ENCODE measurements at regions not wholly inside any gene's neighbourhood (a gene's known extent, or its start where the extent isn't known, plus 50 kb on each side); places are given as distances from the start of the nearest gene placed in this dataset.
"Not testable (repeated sequence)": the region's sequence is repeated elsewhere in the genome, so short reads cannot be mapped to it uniquely, and the experiment has no call there.

DNA sequence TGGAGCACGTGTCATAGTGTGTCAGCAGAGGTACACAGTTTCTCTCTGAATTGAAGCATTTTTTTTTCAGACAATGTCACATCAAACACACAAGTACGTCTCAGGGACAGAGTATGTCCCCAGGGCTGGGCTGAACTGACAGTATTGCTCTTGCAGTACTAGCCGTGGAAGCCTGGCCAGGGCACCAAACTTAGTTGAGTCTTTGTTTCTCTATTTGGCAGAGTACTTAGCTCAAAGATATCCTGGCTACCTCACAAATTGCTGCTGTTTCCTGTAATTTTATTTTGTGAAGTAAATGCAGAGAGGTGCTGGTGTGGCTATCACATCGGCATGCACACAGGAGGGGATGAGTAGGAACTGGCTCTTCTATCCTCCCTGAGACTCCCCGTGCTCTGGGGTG lies 691.6 kb upstream of the HS6ST1 start:
- in situ Hi-C loops (cut with MboI; ENCODE audit: low sequenced_read_pairs): no loop called here

DNA sequence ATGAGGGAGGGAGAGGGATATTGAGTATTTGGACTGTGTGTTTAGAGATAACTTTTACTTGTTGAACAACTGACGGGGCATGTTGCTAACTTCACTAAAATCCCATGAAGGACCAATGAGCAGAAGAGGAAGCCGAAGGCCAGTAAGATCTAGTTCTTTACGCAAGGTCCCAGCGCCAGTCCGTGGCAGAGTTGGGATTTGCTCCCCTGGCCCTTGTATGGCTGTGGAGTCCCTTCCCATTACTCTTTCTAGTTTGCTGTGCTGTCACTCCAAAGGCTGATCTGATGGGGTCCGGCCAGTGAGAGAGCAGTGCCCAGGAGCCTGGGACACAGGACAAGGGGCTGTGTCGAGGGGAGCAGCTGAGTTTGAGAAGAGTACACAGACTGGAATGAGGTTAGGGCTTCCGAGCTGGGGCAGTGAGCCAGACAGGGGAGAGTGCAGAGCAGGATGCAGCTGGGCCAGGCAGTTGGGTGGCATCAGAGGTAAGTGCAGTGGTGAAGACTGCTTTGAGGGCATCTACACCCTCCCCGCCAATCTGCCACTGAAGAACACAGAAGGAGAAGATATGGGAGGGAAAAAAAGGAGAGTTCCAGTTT lies 692.9 kb upstream of the HS6ST1 start:
- in situ Hi-C loops (cut with MboI; ENCODE audit: low sequenced_read_pairs): no loop called here

DNA sequence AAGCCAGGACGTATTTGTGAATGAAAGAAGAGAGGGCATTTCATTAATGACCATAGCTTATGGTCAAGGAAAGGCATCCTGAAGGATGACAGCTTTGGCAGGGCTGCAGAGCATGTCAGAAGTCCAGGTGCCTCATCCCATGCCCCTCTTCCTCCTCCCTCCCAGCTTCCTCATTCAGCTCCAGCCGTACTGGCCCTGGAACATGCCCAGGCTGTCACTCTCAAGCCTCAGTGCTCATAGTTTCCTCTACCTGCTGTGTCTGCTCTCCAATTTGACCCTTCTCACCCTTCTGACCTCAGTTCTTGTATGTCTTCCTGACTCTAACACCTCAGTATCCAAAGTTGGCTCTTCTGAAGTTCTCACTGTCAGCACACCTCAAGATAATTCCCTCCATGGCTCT lies 695.8 kb upstream of the HS6ST1 start:
- in situ Hi-C loops (cut with MboI; ENCODE audit: low sequenced_read_pairs): no loop called here

DNA sequence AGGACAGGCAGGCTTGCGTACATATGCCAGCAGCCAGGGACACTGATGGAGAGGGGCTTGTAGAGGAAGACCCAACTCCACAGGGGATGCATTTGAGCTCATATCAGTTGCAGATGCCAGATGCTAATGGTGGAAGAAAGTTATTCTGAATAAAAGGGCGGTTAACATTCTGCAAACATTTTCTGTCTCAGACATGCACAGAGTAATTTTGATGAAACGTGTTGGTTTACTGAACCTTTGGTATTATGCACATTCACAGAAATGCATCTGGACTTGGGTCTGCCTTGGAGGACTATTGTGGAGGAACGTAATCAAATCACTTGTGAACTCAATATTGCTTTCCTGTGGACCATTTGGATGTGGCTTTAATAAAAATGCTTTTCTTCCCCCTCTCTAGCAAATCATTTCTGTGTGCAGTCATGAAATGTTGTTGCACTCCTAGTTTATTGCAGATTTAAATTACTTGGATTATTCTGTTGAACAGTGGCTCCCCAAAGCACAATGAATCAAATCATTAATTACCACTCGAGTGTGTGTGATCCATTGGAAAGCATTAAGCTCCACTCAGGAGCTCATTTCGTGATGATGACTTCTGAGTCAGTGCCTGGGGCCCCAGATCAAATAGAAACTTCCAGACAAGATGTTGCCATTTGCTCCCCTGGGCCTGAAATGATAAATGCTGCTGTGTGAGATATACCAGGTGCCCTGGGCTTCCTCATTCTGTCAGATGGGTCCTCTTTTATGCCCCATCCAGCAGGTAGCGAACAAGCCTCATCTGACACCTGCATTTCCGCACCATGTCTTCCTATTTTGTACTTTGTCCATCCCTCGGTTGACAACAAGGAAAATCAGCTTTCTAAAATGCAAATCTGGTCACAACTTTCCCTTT lies 697.0 kb upstream of the HS6ST1 start:
- in situ Hi-C loops (cut with MboI; ENCODE audit: low sequenced_read_pairs): no loop called here

DNA sequence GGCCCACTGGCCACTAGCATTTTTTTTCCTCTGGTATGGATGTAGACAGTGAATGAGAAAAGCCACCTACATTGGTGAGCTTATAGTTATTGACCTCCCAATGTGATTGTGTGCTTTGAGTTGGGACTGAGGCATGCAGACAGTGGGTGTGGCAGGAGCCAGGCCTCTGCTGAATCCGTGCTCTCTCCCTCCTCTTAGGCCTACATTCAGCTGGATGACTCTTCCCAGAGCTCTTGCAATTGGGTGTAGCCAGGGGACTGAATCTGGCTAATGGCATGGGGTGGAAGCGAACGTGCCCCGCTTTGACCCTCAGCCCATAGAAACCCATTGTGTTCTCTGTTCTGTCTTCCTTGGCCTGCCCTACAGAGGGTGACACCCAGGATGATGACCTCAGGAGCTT lies 698.3 kb upstream of the HS6ST1 start:
- in situ Hi-C loops (cut with MboI; ENCODE audit: low sequenced_read_pairs): no loop called here

DNA sequence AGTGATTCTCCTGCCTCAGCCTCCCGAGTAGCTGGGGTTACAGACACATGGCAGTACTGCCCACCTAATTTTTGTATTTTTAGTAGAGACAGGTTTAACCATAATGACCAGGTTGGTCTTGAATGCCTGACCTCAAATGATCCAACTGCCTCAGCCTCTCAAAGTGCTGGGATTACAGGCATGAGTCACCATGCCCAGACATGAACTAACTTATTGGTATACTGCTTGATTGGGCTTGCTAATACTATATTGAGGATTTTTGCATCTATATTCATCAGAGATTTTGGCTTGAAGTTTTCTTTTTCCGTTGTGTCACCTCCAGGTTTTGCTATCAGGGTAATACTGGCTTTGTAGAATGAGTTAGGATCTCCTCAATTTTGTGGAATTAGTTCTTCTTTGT lies 706.1 kb upstream of the HS6ST1 start:
- in situ Hi-C loops (cut with MboI; ENCODE audit: low sequenced_read_pairs): no loop called here

DNA sequence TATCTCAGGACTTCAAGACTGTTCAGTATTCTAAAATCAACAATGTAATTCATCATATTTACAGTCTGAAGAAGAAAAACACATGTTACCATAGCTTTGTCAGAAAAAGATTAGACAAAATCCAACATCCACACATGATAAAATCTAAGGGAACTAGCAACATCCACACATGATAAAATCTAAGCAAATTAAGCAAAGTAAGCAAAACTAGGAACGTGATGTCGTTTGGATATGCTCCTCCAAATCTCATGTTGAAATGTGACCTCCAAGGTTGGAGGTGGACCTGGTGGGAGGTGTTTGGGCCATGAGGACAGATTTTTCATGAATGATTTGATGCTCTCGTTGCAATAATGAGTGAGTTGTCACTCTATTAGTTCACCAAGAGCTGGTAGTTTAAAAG lies 717.3 kb upstream of the HS6ST1 start:
- in situ Hi-C loops (cut with MboI; ENCODE audit: low sequenced_read_pairs): no loop called here

DNA sequence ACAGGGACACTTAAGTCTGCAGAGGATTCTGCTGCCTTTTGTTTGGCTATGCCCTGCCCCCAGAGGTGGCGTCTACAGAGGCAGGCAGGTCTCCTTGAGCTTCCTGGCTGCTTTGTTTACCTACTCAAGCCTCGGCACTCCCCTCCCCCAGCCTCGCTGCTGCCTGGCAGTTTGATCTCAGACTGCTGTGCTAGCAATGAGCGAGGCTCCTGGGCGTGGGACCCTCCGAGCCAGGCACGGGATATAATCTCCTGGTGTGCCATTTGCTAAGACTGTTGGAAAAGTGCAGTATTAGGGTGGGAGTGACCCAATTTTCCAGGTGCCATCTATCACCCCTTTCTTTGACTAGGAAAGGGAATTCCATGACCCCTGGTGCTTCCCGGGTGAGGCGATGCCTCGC lies 725.0 kb upstream of the HS6ST1 start:
- in situ Hi-C loops (cut with MboI; ENCODE audit: low sequenced_read_pairs): not testable (repeated sequence)

DNA sequence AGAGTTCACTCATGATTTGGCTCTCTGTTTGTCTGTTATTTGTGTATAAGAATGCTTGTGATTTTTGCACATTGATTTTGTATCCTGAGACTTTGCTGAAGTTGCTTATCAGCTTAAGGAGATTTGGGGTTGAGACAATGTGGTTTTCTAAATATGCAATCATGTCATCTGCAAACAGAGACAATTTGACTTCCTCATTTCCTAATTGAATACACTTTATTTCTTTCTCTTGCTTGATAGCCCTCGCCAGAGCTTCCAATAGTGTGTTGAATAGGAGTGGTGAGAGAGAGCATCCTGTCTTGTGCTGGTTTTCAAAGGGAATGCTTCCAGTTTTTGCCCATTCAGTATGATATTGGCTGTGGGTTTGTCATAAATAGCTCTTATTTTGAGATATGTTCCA lies 727.8 kb upstream of the HS6ST1 start:
- in situ Hi-C loops (cut with MboI; ENCODE audit: low sequenced_read_pairs): not testable (repeated sequence)

DNA sequence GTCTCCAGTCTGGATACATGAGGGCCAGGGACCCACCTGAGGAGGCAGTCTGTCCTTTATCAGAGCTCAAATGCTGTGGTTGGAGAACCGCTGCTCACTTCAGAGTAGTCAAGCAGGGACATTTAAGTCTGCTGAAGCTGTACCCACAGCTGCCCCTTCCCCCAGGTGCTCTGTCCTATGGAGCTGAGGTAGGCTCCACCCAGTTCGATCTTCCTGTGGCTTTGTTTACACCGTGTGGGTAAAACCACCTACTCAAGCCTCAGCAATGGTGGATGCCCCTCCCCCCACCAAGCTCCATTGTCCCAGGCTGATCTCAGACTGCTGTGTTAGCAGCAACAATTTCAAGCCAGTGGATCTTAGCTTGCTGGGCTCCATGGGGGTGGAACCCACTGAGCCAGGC lies 731.4 kb upstream of the HS6ST1 start:
- in situ Hi-C loops (cut with MboI; ENCODE audit: low sequenced_read_pairs): no loop called here

DNA sequence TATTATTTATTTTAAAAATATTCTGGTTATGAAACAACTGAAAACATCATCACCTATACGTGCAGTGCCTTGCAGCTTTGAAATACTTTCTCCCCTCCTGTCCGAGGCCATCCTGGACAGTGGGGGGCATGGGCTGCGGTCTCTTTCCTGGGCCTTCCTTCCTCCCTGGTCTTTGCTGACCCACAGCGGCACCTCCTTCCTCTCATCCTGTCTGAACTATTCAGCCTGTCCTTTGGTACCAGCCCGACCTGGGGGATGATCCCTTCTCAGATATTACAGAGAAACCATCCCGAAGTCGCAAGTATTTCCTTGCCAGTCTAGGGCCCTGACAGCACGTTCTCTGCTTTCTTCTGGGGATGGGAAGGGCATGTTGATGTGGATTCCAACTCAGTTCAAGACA lies 736.6 kb upstream of the HS6ST1 start:
- in situ Hi-C loops (cut with MboI; ENCODE audit: low sequenced_read_pairs): no loop called here

DNA sequence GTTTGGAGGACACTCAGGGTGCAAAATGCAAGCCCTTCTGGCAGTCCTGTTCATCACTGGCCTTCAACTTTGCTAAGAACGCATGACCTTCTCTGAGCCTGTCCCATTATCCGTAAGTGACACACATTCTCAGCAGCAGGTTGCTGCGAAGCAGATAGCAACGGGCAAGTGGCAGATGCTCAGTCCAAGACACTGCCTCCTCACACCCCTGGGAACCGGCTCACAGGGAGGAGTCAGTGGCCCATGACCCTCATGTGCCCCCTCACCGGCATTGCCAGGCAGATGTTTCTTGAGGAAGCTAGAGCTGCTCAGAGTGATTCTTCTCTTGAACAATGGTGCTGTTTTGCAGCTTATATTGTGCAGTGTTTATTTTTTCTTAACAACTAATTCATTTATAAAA lies 737.2 kb upstream of the HS6ST1 start:
- in situ Hi-C loops (cut with MboI; ENCODE audit: low sequenced_read_pairs): no loop called here

DNA sequence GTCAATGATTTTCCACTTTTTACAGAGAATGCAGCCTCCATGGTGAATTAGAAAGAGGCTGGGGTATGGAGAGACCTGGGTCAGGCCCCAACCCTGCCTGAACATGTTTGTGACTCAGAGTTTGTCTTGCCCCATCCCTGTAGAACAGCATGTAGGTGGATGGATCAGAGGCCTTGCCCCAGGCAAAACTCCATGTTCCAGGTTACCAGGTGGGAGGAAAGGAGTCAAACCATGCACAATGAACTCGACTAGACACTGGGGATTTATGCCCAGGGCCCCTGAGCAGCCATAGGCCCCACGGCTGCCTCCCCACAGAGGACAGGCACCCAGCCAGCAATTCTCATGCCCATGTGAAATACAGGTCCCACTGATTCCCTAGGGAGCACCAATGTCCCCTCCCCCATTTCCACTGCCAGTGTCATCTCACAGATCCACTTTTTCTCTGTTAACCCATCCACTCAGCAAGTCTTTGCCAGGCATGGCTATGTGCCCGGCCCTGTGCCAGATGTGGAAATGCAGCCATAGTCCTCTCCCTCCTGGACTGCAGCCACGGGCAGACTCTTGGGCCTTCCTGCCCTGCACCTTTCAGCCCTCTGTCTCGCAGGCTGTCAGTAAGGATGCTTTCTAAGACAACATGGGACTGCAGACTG lies 737.8 kb upstream of the HS6ST1 start:
- in situ Hi-C loops (cut with MboI; ENCODE audit: low sequenced_read_pairs): no loop called here

DNA sequence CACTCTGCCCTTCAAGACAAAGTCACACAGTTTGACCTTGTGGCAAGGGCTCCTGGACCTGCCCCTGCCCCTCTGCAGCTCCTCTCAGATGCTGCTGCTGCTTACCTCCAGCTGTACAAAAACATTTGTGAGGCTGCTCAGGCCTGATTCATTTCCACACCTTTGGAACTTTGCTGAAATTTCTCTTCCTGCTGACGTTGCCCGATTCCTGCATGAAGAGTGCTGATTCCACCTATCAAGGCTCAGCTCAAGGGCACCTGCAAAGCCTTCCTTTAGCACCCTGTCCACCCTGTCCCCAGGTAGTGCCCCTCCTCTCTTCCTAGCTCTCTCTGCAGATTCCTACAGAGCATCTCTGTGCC lies 738.3 kb upstream of the HS6ST1 start:
- in situ Hi-C loops (cut with MboI; ENCODE audit: low sequenced_read_pairs): no loop called here

DNA sequence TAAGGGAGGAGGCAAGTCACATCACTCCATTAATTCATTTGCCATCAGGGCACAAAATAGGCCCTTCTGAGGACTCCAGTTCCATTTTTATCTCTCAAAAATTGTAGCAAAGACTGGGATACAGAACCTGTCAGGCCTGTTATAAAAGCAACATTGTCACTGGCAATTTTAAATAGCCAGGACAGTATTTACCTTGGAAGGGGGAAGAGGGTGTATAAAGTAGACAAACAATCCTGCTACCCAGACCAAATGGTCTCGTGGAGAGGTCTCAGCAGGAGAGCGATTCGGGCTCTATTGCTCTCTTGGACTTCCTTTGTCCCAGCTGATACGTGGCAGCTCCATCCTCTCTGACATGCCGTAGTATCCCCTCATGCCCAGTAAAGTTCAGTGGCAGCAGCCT lies 740.3 kb upstream of the HS6ST1 start:
- in situ Hi-C loops (cut with MboI; ENCODE audit: low sequenced_read_pairs): no loop called here

DNA sequence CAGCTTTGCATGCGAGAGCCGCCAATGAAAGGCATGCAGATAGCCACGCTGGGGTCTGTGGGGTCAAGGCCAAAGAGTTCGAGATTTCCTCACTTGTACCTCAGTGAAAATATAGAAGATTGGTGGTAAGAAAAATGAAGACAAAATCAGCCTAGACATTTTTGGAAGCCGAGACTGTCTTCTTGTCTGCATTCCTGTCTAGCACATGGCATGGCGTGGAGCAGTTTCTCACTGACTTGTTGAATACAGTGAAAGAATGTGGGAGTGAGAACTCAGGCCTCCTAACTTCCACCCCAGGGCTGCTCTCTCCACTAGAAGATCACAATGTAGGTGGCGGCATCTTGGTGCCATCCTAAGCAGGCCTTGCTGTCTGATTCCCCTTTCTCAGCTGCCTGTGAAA lies 740.8 kb upstream of the HS6ST1 start:
- in situ Hi-C loops (cut with MboI; ENCODE audit: low sequenced_read_pairs): no loop called here

DNA sequence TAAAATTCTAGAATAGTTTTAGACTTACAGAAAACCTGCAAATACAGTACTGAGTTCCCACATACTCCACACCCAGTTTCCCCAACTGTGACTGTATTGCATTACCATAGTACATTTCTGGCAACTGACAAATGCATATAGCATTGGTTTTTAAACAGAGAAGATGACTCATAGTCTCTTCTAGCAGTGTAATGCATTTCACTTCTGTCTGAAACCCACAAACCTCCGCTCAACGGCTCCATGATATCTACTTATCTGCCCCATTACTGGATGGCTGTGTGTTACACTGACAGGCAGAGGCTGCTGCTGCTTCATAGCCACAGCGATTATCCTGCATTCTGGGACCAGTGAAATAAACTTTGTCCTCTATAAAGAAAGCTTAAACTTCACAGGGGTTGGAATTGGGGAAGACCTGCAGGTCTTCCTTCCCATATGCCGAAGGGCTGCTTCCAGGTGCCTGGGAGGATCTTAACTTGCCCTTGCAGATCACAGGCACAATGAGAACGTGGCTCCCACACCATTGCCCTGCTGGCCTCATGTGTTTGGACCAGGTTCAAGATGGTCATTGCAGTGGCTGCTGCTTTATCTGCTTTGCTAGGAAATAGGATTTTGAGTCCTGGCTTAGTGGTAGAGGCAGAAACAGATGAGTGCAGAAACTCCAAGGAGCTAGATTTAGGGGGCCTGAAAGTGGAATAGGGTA lies 742.6 kb upstream of the HS6ST1 start:
- in situ Hi-C loops (cut with MboI; ENCODE audit: low sequenced_read_pairs): no loop called here

DNA sequence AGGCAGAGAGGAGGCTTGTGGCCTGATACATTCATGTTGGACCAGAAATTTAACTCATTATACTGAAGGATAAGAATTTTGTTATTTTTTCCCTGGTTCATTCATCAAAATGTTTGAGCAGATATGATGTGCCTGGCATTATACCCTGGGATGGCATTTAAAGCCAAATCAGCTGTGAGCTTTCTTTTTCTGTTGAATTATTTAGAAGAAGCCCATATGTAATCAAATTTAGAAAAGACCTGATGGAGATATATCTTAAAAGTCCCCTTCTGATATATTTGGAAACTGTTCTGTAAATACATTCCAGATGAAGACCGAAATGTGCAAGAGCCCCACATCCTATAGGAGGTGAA lies 743.1 kb upstream of the HS6ST1 start:
- in situ Hi-C loops (cut with MboI; ENCODE audit: low sequenced_read_pairs): no loop called here

DNA sequence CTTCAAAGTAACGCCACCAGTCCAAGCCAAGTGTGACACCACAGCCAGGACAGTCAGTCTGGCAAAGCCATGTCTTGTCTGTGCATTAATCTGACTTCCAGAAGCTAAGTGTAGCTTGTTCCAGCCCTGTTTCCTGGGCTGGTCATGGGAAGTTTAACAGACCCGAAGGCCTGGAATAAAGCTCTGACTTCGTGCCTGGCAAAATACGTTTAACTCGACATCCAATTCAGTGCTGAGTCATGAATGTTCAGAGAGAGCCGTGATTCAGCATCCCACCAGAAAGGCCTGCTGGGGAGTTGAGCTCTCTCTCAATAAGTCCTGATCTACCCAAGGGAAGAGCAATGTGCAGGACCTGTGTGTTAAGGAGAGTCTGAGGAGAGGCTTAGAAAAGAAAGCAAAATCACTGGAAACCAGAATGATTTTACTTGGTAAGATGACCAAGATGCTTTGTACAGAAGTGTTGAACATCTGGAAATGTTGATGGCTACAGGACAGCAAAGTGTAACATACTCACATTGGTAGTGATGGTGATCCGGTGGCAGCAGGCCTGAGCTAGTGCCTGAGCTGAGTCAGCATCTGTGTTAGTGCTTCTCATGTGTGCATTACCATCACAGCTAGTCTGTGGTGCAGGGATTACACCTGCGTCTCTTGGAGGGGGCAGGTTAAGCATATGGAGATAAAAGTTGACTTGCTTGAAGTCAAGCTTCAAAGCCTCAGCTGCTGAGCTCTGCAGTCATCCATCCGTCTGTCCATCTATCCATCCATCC lies 743.7 kb upstream of the HS6ST1 start:
- in situ Hi-C loops (cut with MboI; ENCODE audit: low sequenced_read_pairs): no loop called here

DNA sequence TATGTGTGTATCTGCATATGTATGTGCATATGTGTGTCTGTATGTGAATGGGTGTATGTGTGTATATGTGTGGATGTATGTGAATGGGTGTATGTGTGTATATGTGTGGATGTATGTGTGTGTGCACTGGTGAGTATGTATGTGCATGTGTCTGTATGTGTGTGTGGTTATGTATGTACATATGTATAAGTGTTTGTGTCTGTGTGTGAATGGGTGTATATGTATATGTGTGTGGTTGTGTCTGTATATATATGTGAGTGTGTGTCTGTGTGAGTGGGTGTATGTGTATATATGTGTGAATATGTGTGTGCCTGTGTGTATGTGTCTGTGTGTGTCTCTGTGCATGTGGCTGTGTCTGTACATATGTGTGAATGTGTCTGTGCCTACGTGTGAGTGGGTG lies 748.4 kb upstream of the HS6ST1 start:
- in situ Hi-C loops (cut with MboI; ENCODE audit: low sequenced_read_pairs): no loop called here

DNA sequence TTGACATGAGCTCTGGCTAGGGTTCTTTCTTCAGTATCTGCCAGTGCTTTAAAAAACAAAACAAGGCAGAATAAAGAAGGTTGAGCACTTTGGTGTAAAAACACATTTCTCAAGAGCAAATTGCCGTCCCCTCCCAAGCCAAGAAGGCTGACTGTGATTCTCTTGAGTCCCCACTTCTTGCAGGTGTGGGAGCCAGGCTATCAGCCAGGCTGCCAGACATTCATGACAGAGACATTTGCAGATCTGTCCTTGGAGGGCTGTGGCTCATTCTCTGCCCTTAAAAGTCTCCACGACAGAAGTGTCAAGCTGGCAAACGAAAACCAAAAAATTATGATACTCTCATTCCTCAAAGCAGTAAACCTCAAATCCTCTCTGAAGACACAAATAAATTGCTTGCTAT lies 749.3 kb upstream of the HS6ST1 start:
- in situ Hi-C loops (cut with MboI; ENCODE audit: low sequenced_read_pairs): no loop called here

Measured in HL-60/S4 (cell line).